ENCODE measurements at regions not wholly inside any gene's neighbourhood (a gene's known extent, or its start where the extent isn't known, plus 50 kb on each side); places are given as distances from the start of the nearest gene placed in this dataset.

DNA sequence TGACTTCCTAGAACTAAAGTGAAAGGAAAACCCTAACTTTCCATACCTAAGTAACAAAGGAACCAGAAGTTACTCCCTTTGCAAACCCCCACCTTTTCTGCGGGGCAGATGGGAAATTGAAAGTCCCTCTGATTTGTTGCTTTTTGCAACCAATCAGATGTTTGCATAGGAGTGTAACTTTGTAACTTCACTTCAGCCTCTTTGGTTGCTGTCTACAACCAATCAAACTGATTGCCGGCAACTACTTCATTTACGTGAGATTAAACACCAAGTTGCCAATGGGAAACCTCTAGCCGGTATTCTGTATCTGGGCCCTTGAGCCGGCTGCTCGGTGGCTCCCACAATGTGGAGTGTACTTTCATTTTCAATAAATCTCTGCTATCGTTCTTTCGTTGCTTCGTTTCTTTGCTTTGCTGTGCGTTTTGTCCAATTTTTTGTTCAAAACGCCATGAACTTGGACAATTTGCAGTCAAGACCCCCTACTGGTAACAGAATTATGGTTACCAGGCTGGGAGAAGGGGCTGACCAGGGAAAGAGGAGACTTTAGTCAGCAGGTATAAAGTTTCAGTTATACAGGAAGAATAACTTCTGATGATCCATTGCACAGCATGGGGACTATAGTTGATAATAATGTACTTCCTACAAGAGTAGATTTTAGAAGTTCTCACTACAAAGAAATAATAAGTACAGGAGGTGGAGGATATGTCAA lies 69.2 kb upstream of the RGS2 start:
- TF ChIP-seq, protein P1, sequence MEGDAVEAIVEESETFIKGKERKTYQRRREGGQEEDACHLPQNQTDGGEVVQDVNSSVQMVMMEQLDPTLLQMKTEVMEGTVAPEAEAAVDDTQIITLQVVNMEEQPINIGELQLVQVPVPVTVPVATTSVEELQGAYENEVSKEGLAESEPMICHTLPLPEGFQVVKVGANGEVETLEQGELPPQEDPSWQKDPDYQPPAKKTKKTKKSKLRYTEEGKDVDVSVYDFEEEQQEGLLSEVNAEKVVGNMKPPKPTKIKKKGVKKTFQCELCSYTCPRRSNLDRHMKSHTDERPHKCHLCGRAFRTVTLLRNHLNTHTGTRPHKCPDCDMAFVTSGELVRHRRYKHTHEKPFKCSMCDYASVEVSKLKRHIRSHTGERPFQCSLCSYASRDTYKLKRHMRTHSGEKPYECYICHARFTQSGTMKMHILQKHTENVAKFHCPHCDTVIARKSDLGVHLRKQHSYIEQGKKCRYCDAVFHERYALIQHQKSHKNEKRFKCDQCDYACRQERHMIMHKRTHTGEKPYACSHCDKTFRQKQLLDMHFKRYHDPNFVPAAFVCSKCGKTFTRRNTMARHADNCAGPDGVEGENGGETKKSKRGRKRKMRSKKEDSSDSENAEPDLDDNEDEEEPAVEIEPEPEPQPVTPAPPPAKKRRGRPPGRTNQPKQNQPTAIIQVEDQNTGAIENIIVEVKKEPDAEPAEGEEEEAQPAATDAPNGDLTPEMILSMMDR (IDR thresholded peaks at IDR 0.05; ENCODE audit: control extremely low read depth in 1 of 3, insufficient read depth in 1 of 3, low read depth in 1 of 3, low read length in 3 of 3): no peak
- TF ChIP-seq POLR2A (IDR thresholded peaks at IDR 0.05; ENCODE audit: control extremely low read depth in 1 of 2, low read depth in 2 of 2, low read length in 2 of 2) (no peak), CREB1 (IDR thresholded peaks at IDR 0.05) (no peak), JUND (IDR thresholded peaks at IDR 0.05; ENCODE audit: low read length) (no peak), JUN (IDR thresholded peaks at IDR 0.05; ENCODE audit: low read depth, low read length) (no peak), GABPA (IDR thresholded peaks at IDR 0.05; ENCODE audit: borderline replicate concordance, insufficient read depth, low read length) (no peak), EZH2 (IDR thresholded peaks at IDR 0.05; ENCODE audit: low read depth, low read length, severe bottlenecking) (no peak), TAF1 (IDR thresholded peaks at IDR 0.05; ENCODE audit: low read depth, low read length) (no peak)
- TF ChIP-seq, protein P2, sequence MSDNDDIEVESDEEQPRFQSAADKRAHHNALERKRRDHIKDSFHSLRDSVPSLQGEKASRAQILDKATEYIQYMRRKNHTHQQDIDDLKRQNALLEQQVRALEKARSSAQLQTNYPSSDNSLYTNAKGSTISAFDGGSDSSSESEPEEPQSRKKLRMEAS (IDR thresholded peaks at IDR 0.05): no peak

All from H1 (cell line).